Ishikawa (cell line): ENCODE measurements at regions not wholly inside any gene's neighbourhood (a gene's known extent, or its start where the extent isn't known, plus 50 kb on each side); places are given as distances from the start of the nearest gene placed in this dataset.

Experiments
- CEBPB ChIP-seq: IDR thresholded peaks from 2 replicates; pipeline ENCODE4 v1.6.1; 2012
- CREB1 ChIP-seq: IDR thresholded peaks from 2 replicates; pipeline ENCODE4 v1.6.1; 2012; ENCODE audit warnings: low read depth
- EGR1 ChIP-seq: IDR thresholded peaks from 2 replicates; pipeline ENCODE4 v1.6.1; 2012
- EP300 ChIP-seq: IDR thresholded peaks from 2 replicates; pipeline ENCODE4 v1.6.1; 2012; ENCODE audit warnings: borderline replicate concordance
- FOXM1 ChIP-seq: IDR thresholded peaks from 2 replicates; pipeline ENCODE4 v1.6.1; 2012; ENCODE audit warnings: low read depth, borderline replicate concordance
- MAX ChIP-seq: IDR thresholded peaks from 2 replicates; pipeline ENCODE4 v1.6.1; 2012
- NFIC ChIP-seq: IDR thresholded peaks from 2 replicates; pipeline ENCODE4 v1.6.1; 2012
- RAD21 ChIP-seq: IDR thresholded peaks from 2 replicates; pipeline ENCODE4 v1.6.1; 2012; ENCODE audit warnings: low read depth
- REST ChIP-seq: IDR thresholded peaks from 2 replicates; pipeline ENCODE4 v1.6.1; 2012; ENCODE audit warnings: low read depth, mild to moderate bottlenecking
- TAF1 ChIP-seq: IDR thresholded peaks from 2 replicates; pipeline ENCODE4 v1.6.1; 2012; ENCODE audit warnings: low read depth, mild to moderate bottlenecking
- TCF12 ChIP-seq: IDR thresholded peaks from 2 replicates; pipeline ENCODE4 v1.6.1; 2012; ENCODE audit warnings: low read depth
- TEAD4 ChIP-seq: IDR thresholded peaks from 2 replicates; pipeline ENCODE4 v1.6.1; 2012
- USF1 ChIP-seq: IDR thresholded peaks from 2 replicates; pipeline ENCODE4 v1.6.1; 2012
- YY1 ChIP-seq: IDR thresholded peaks from 2 replicates; pipeline ENCODE4 v1.6.1; 2012; ENCODE audit warnings: low read depth
- ZBTB7A ChIP-seq: IDR thresholded peaks from 2 replicates; pipeline ENCODE4 v1.6.1; 2012; ENCODE audit warnings: low read depth

GRCh38 chr15:98063315-98063714 is 102.8 kb downstream of the ARRDC4 start:
- TF ChIP-seq RAD21 (no peak), NFIC (no peak)

- TF ChIP-seq EGR1 (no peak), CREB1 (no peak), TAF1 (no peak), MAX (no peak), CEBPB (no peak), FOXM1 (no peak), USF1 (no peak), TEAD4 (no peak), NFIC (no peak), RAD21 (no peak), ZBTB7A (no peak), TCF12 (no peak), YY1 (no peak)
These were observed 103.4 kb downstream of the ARRDC4 start for GRCh38 chr15:98063871-98064270.

- no peak for TF ChIP-seq NFIC
- no peak for TF ChIP-seq REST
- TF ChIP-seq ZBTB7A, result no peak
- TF ChIP-seq EP300, result no peak
- TF ChIP-seq MAX, result no peak
- TF ChIP-seq TAF1, result no peak
- TF ChIP-seq CREB1, result no peak
- no peak for TF ChIP-seq CEBPB
- no peak for TF ChIP-seq TCF12
- TF ChIP-seq EGR1, result no peak
- no peak for TF ChIP-seq USF1
- no peak for TF ChIP-seq RAD21
- TF ChIP-seq YY1, result no peak
These were observed 106.8 kb downstream of the ARRDC4 start for GRCh38 chr15:98067339-98067738.

- no peak for TF ChIP-seq REST
- no peak for TF ChIP-seq ZBTB7A
- TF ChIP-seq TCF12, result no peak
- TF ChIP-seq EP300, result no peak
- TF ChIP-seq FOXM1, result no peak
- no peak for TF ChIP-seq YY1
- no peak for TF ChIP-seq TEAD4
- TF ChIP-seq USF1, result no peak
- TF ChIP-seq RAD21, result no peak
- TF ChIP-seq CEBPB, result no peak
- no peak for TF ChIP-seq EGR1
- no peak for TF ChIP-seq MAX
- no peak for TF ChIP-seq CREB1
- TF ChIP-seq TAF1, result no peak
- no peak for TF ChIP-seq NFIC
These were observed 108.8 kb downstream of the ARRDC4 start for GRCh38 chr15:98069256-98069655.

GRCh38 chr15:98070137-98070536 is 109.6 kb downstream of the ARRDC4 start:
- TF ChIP-seq EGR1 (no peak), USF1 (no peak), RAD21 (no peak), MAX (no peak), EP300 (no peak), FOXM1 (no peak), CEBPB (no peak), YY1 (no peak), NFIC (no peak), TCF12 (no peak), ZBTB7A (no peak), REST (no peak), CREB1 (no peak), TAF1 (no peak), TEAD4 (no peak)
